HUES64 (cell line): ENCODE measurements at regions not wholly inside any gene's neighbourhood (a gene's known extent, or its start where the extent isn't known, plus 50 kb on each side); places are given as distances from the start of the nearest gene placed in this dataset.

Experiments
- H3K27ac ChIP-seq: 2 replicates; pipeline ENCODE4 v1.7.0; 2013; ENCODE audit warnings: low read depth, low read length, inconsistent platforms
- H3K27me3 ChIP-seq: 2 replicates; pipeline ENCODE4 v1.6.1; 2013; ENCODE audit warnings: mild to moderate bottlenecking, low read length; ENCODE audit not compliant: insufficient read depth
- H3K36me3 ChIP-seq: 2 replicates; pipeline ENCODE4 v1.6.1; 2013; ENCODE audit warnings: mild to moderate bottlenecking, low read length; ENCODE audit not compliant: insufficient read depth
- H3K4me1 ChIP-seq: 2 replicates; pipeline ENCODE4 v1.6.1; 2013; ENCODE audit warnings: mild to moderate bottlenecking, low read length, moderate library complexity; ENCODE audit not compliant: insufficient read depth
- H3K4me3 ChIP-seq: 2 replicates; pipeline ENCODE4 v1.5.1; 2013; ENCODE audit warnings: mild to moderate bottlenecking, low read length, moderate library complexity
- H3K9ac ChIP-seq: 2 replicates; pipeline ENCODE4 v1.6.1; 2013; ENCODE audit warnings: mild to moderate bottlenecking, low read depth, low read length
- H3K9me3 ChIP-seq: 2 replicates; pipeline ENCODE4 v1.6.1; 2013; ENCODE audit warnings: low read depth, low read length; ENCODE audit not compliant: insufficient read depth
- WGBS: fragments of 150-250, 120-280 bp; methylation state at CpG from one replicate; pipeline ENCODE4 v1.1.7; 2013; ENCODE audit warnings: missing lambda C conversion rate; 5-methylcytosine and 5-hydroxymethylcytosine counted together

DNA sequence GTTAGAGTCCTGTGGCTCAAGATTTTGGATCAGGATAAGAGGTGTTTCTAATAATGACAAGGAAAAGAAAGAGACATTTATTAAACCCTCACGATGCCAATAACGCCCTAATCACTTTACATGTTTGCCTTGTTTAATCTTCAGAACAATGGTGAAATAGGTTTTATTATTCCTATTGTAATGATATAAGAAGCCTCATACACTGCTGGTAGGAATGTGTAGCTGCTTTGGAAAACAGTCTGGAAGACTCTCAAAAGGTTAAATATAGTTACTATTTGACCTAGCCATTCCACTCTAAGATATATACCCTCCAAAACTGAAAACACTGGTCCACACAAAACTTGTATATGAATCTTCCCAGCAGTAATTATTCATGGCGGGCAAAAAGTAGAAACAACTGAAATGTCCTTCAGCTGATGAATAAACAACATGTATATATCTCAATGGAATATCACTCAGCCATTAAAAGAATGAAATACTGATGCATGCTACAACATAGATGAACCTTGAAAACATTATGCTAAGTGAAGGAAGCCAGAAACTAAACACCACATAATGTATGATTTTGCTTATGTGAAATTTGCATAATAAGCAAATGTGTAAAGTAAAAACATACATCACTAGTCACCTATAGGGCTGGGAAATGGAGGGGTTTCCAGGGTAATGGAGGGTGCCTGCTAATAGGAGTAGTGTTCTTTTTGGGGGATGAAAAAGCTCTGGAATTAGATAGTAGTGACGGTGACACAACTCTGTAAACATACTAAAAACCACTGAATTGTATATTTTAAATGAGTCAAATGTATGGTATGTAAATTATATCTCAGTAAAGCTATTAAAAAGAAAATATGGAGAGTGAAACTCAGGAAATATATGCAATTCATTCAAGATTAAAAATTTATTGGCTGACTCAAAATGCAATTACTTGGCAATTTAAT, 76.9 kb upstream of the ANK3 start:
- no peaks in the 10 kb centered on the region for H3K27me3 ChIP-seq
- no peaks in the 10 kb centered on the region for H3K4me1 ChIP-seq
- no peak overlapping the region for H3K9ac ChIP-seq
- H3K27ac ChIP-seq: no peak overlapping the region
- H3K9me3 ChIP-seq: no peaks in the 10 kb centered on the region
- H3K36me3 ChIP-seq: no peaks in the 10 kb centered on the region
- WGBS: 92% methylated on average over 1 of the region's 4 CpGs
- no peak overlapping the region for H3K4me3 ChIP-seq

DNA sequence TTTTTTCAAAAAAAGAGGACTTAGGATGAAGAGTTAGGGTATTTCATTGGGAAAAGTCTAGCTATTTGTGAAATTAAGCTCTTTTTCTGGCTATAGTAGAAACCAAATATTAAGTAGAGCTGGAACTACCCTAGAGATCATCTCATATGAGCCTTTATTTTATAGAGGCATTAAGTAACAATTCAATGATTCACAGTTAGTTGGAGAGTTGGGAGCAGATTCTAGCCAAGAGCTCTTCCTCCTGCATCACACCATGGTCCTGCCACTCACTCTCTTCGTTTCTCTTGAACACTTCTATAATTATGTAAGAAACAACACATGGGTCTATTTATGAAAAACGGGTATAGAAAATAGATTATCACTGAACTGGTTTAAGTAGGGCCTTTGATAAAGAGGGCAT, 76.1 kb upstream of the ANK3 start:
- H3K9me3 ChIP-seq: no peaks in the 10 kb centered on the region
- no peak overlapping the region for H3K9ac ChIP-seq
- H3K4me3 ChIP-seq: no peak overlapping the region
- H3K36me3 ChIP-seq: no peaks in the 10 kb centered on the region
- no peaks in the 10 kb centered on the region for H3K27me3 ChIP-seq
- 89% methylated on average over 1 of the region's 2 CpGs for WGBS
- no peak overlapping the region for H3K27ac ChIP-seq
- no peaks in the 10 kb centered on the region for H3K4me1 ChIP-seq

DNA sequence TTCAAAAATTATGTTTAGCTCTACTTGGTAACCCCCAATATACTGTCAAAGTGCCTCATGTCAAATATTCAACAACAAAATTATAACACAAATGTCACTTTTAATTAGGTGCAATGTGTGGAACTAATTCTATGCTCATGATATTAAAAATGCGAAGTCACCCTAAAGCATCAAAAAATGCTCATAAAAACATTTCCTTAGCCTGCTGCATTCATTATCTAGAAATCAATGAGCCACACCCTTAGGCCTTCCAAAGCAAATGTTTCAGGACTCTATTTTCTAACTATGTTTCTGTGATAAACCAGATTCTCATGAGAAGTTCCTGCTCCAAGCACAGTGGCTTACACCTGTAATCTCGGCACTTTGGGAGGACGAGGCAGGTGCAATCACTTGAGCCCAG, 75.0 kb upstream of the ANK3 start:
- H3K27me3 ChIP-seq: no peaks in the 10 kb centered on the region
- H3K27ac ChIP-seq: no peak overlapping the region
- H3K36me3 ChIP-seq: no peaks in the 10 kb centered on the region
- H3K9me3 ChIP-seq: no peaks in the 10 kb centered on the region
- H3K4me3 ChIP-seq: no peak overlapping the region
- no peak overlapping the region for H3K9ac ChIP-seq
- 93% methylated on average over 3 of the region's 3 CpGs for whole genome bisulfite sequencing
- H3K4me1 ChIP-seq: no peaks in the 10 kb centered on the region

DNA sequence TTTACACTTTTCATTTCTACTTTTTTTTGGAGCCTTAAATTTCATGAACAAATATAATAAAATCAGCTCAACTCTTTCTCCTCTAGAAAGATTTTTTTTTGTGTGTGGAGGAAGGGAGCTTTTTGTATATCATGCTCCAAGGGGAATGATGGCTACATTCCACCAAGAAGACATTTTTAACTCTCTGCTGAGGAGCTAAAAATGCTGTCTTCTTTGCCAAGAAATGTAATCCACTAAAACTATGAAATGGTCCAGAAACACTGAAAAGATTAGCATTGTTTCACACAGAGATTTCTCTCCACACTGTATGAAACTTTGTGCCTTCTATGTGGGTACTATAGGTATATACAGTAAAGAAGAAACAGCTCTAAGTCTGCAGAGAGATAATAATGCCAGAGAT, 74.1 kb upstream of the ANK3 start:
- Histone ChIP-seq H3K27ac (no peak overlapping the region), H3K27me3 (no peaks in the 10 kb centered on the region), H3K9ac (no peak overlapping the region), H3K9me3 (no peaks in the 10 kb centered on the region), H3K4me1 (no peaks in the 10 kb centered on the region), H3K4me3 (no peak overlapping the region), H3K36me3 (no peaks in the 10 kb centered on the region)

DNA sequence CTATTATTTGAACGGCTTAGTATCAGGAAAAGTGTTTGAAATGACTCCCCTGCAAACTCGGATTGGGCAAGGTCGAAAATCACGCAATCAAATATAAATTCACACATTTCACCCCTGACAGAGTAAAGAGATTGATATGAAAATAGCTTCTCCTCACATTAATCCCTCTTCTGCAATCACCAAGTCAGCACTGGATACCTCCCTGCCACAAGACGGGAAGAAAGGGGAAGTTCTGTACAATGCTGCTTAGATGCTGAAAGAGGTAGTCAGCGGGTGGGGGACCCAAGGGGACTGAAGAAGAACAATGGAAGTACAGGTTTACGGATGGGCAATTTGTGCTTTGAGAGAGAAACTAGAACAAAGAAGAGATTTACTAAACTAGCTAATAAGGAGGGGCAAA, 72.0 kb upstream of the ANK3 start:
- no peaks in the 10 kb centered on the region for H3K36me3 ChIP-seq
- no peaks in the 10 kb centered on the region for H3K9me3 ChIP-seq
- no peak overlapping the region for H3K4me3 ChIP-seq
- H3K27ac ChIP-seq: no peak overlapping the region
- no peaks in the 10 kb centered on the region for H3K4me1 ChIP-seq
- no peaks in the 10 kb centered on the region for H3K27me3 ChIP-seq
- 85% methylated on average over 7 of the region's 7 CpGs for WGBS
- H3K9ac ChIP-seq: no peak overlapping the region

DNA sequence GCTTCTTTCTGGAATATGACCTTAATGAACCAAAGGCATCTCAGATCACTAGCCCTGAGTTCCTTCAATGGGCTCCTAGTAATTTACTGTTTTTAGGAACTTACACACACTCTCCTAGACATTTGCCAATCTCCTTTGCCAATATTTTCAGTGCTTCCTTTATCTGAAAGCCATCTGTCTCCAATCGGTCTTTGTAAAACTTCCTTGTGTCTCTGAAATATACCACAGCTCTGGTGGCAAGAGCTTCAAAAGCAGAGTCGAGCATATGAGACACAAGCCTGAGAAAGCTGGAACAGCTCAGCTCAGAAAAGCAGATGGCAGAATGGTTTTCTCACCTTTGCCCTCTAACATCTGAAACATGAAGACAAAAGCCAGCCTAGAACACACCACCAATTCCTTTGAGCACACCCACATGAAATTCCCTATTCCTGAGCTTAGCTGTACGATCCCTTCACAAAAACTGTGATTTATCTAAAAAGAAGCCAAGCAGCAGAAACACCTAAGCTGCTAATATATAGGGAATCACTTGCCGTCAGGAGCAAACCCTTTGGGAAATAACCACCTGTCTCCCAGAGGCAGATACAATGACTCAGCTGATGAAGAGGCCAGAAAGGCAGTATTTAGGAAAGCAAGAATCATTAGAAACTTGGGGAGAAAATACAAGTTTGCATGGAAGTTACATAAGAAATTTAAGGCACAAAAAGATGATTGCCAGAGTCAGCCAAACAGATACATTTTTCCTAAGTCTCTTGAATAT, 70.2 kb upstream of the ANK3 start:
- H3K4me1 ChIP-seq: no peaks in the 10 kb centered on the region

DNA sequence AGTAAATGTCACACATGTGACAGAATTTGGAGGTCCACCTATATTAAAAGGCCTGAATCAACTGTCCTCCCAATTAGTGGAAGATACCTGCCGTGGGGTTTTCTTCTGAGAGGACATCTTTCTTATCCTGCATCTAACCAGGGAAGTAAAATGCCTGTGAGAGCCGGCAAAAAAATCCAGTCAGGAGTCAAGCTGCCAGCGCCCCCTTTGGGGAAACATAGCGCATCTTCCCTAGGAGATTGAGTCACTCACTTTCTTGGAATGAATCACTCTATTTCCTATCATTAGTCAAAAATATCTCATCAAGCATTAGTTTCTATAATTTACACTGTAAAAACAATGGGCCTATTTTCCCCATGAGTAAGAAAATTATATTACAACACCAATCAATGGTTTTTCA, 66.4 kb upstream of the ANK3 start:
- H3K27ac ChIP-seq: no peak overlapping the region
- H3K9ac ChIP-seq: no peak overlapping the region
- peaks cover 10% of the 10 kb centered on the region; the same call in 1 of the 2 replicates for H3K4me1 ChIP-seq
- no peak overlapping the region for H3K4me3 ChIP-seq
- 80% methylated on average over 4 of the region's 4 CpGs for WGBS
- no peaks in the 10 kb centered on the region for H3K27me3 ChIP-seq
- no peaks in the 10 kb centered on the region for H3K36me3 ChIP-seq
- H3K9me3 ChIP-seq: no peaks in the 10 kb centered on the region

More for the DNA sequence above, 70.2 kb upstream of the ANK3 start:
- no peak overlapping the region for H3K27ac ChIP-seq
- no peaks in the 10 kb centered on the region for H3K27me3 ChIP-seq
- no peaks in the 10 kb centered on the region for H3K36me3 ChIP-seq
- H3K4me3 ChIP-seq: no peak overlapping the region
- H3K9ac ChIP-seq: no peak overlapping the region
- H3K9me3 ChIP-seq: no peaks in the 10 kb centered on the region
- WGBS: 90% methylated on average over 4 of the region's 4 CpGs

DNA sequence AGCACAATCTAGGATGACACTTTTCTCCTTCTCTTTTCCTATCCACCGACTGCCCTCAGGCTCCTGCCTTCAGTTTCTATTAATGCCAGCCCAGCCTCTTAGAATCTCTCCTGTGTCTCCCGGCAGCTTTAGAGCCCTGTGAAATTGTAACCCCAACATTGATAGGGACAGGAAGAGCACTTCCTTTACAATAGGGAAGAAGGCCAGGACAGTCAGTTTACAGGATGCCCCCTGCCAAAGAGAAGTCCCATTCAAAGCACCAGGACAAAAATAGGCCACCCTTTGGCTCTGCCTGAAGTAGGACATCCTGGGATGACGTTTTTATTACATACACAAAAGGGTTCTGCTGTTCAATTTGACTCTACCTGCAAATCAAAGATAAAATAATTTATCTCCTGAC, 64.7 kb upstream of the ANK3 start:
- H3K36me3 ChIP-seq: no peaks in the 10 kb centered on the region
- H3K4me3 ChIP-seq: no peak overlapping the region
- H3K27ac ChIP-seq: no peak overlapping the region
- H3K9ac ChIP-seq: no peak overlapping the region
- H3K4me1 ChIP-seq: peaks cover 10% of the 10 kb centered on the region; the same call in 1 of the 2 replicates
- no peaks in the 10 kb centered on the region for H3K9me3 ChIP-seq
- WGBS: 75% methylated on average over 3 of the region's 3 CpGs
- H3K27me3 ChIP-seq: no peaks in the 10 kb centered on the region

DNA sequence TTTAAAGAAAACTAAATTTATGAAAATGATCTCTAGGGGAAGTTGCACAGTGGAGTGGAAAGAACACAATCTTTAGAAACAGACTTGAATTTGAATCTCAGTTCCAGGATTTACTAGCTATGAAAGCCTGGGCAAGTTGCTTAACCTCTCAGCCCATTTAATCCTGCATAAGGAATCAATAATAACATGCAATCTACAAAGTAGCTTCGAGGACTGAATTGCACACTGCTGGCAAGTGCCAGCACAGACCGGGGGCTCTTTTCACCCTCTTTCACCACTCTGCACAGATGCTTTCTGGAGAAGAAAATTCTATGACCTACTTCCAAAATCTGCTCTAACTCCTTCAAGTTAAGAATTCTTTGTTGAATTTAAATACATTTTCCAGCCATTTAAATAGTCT, 63.4 kb upstream of the ANK3 start:
- WGBS: 96% methylated on average over 2 of the region's 2 CpGs
- H3K4me1 ChIP-seq: peaks cover 10% of the 10 kb centered on the region; the same call in 1 of the 2 replicates
- no peak overlapping the region for H3K4me3 ChIP-seq
- H3K9ac ChIP-seq: no peak overlapping the region
- H3K27me3 ChIP-seq: no peaks in the 10 kb centered on the region
- no peak overlapping the region for H3K27ac ChIP-seq
- no peaks in the 10 kb centered on the region for H3K36me3 ChIP-seq
- no peaks in the 10 kb centered on the region for H3K9me3 ChIP-seq

DNA sequence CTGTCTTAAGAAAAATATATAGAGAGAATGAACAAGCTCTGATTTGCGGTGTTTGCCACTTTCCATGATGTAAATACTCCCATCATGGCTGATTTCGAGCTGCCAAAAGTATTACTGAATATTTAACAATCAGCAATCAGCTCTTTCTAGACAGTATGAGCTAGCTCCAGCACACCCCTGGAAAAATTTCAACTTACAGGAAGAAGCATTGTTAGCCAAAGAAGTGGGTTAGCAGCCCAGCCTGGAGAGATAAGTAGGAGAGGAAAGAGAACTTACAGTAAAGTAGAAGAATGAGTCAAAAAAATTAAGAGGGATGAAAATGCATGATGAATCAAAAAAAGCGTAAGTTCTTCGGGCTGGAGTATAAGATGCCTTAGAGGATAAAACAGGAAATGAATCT, 60.6 kb upstream of the ANK3 start:
- H3K4me1 ChIP-seq: peaks cover 26% of the 10 kb centered on the region
- no peaks in the 10 kb centered on the region for H3K36me3 ChIP-seq
- H3K9ac ChIP-seq: no peak overlapping the region
- H3K27me3 ChIP-seq: no peaks in the 10 kb centered on the region
- H3K4me3 ChIP-seq: no peak overlapping the region
- no peak overlapping the region for H3K27ac ChIP-seq
- 97% methylated on average over 4 of the region's 4 CpGs for WGBS
- H3K9me3 ChIP-seq: no peaks in the 10 kb centered on the region

DNA sequence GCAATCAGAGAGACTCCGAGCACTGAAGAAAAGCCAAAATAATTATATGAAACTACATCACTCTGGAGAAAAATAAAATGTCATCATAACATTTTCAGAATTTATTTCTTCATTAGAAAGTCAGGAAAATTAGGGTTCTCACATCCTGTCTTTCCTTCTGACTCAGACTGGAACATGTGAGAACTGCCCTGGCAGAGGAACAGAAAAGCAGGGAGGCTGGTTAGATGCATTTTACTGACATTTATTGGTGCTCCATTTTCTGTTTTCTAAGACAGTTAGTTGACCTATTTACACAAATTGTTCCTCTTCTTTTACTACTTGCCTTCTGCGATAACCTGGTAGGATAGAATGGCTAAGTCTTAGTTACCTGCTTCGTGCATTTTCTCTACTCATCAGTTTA, 58.6 kb upstream of the ANK3 start:
- no peak overlapping the region for H3K4me3 ChIP-seq
- H3K9me3 ChIP-seq: no peaks in the 10 kb centered on the region
- no peaks in the 10 kb centered on the region for H3K36me3 ChIP-seq
- H3K27ac ChIP-seq: no peak overlapping the region
- H3K9ac ChIP-seq: no peak overlapping the region
- no peaks in the 10 kb centered on the region for H3K27me3 ChIP-seq
- 90% methylated on average over 3 of the region's 3 CpGs for WGBS
- peaks cover 16% of the 10 kb centered on the region for H3K4me1 ChIP-seq
